Endothelial cell of umbilical vein (primary cell): ENCODE measurements at regions not wholly inside any gene's neighbourhood (a gene's known extent, or its start where the extent isn't known, plus 50 kb on each side); places are given as distances from the start of the nearest gene placed in this dataset.

ENCODE experiments used
- BruUV-seq: library from RNA; stranded (reverse); fragments of 400-500 nt; replicated peaks from 2 replicates; lab custom pipeline; 2021; lab: Mats Ljungman, UMichigan
- CTCF ChIA-PET: fragments of 300-600, 350-600 bp; sonication (Branson Sonifier 250); formaldehyde crosslinking; loops from one replicate; lab custom pipeline; 2021; ENCODE audit warnings: antibody characterized with exemption, inconsistent platforms; lab: Charles Lee
- POLR2A ChIA-PET: fragments of 300-600, 350-600 bp; sonication (Branson Sonifier 250); formaldehyde crosslinking; loops from one replicate; lab custom pipeline; 2021; ENCODE audit warnings: antibody characterized with exemption, inconsistent platforms; lab: Charles Lee
- DNase-seq: peaks from one replicate; pipeline ENCODE4 v3.0.0-alpha.2; 2011; ENCODE audit warnings: low read depth, low spot score
- FAIRE-seq: peaks from 2 replicates; lab custom pipeline; 2011; peaks lifted over from hg19 to GRCh38; lab: Jason Lieb, UNC
- H2AFZ ChIP-seq: 2 replicates; pipeline ENCODE4 v1.6.0; 2012; ENCODE audit warnings: low read depth, low read length, control low read depth, inconsistent platforms
- H3K27ac ChIP-seq: 2 replicates; pipeline ENCODE4 v1.5.1; 2011; ENCODE audit warnings: low read depth, mild to moderate bottlenecking, control low read depth, low read length, moderate library complexity; ENCODE audit not compliant: insufficient read depth
- H3K27me3 ChIP-seq, 2 experiments: 2 replicates each; pipeline versions ENCODE4 v1.6.0 to v1.6.1; 2011; ENCODE audit warnings: low read length in 2 of 2, mixed read lengths in 1 of 2; ENCODE audit not compliant: control insufficient read depth in 2 of 2, insufficient read depth in 2 of 2
- H3K36me3 ChIP-seq, 2 experiments: 2 replicates in 1 of 2; 3 replicates in 1 of 2; pipeline ENCODE4 v1.5.1; 2011; ENCODE audit warnings: low read length in 2 of 2, mild to moderate bottlenecking in 1 of 2, moderate library complexity in 1 of 2; ENCODE audit not compliant: control insufficient read depth in 2 of 2, insufficient read depth in 2 of 2; ENCODE audit errors: extremely low read depth in 1 of 2
- H3K4me1 ChIP-seq: 3 replicates; pipeline ENCODE4 v1.5.1; 2011; ENCODE audit warnings: mild to moderate bottlenecking, low read length; ENCODE audit not compliant: control insufficient read depth, insufficient read depth; ENCODE audit errors: extremely low read depth
- H3K4me2 ChIP-seq: 2 replicates; pipeline ENCODE4 v1.6.1; 2011; ENCODE audit warnings: low read length, control low read depth, mixed read lengths; ENCODE audit not compliant: insufficient read depth
- H3K4me3 ChIP-seq, 3 experiments: fragments of 200-600 bp in 1 of 3; sonication (generic), shearing (Covaris generic) in 1 of 3; replicated peaks in 1 of 3; 2 replicates each; pipeline ENCODE4 v1.5.1; 2011 to 2016; ENCODE audit warnings: control low read depth in 3 of 3, low read length in 3 of 3, mild to moderate bottlenecking in 2 of 3, inconsistent platforms in 1 of 3, low read depth in 1 of 3, moderate library complexity in 1 of 3; ENCODE audit not compliant: insufficient read depth in 1 of 3
- H3K79me2 ChIP-seq: 2 replicates; pipeline ENCODE4 v1.6.0; 2012; ENCODE audit warnings: low read length, inconsistent platforms; ENCODE audit not compliant: control insufficient read depth, insufficient read depth
- H3K9ac ChIP-seq: replicated peaks from 2 replicates; pipeline ENCODE3; 2011; ENCODE audit warnings: low read length, control low read depth; ENCODE audit not compliant: insufficient read depth; ENCODE audit errors: extremely low read depth
- H3K9me1 ChIP-seq: replicated peaks from 3 replicates; pipeline ENCODE4 v1.6.0; 2011; ENCODE audit warnings: mild to moderate bottlenecking, low read length; ENCODE audit not compliant: control insufficient read depth, insufficient read depth; ENCODE audit errors: extremely low read depth
- H3K9me3 ChIP-seq: replicated peaks from 2 replicates; pipeline ENCODE4 v1.5.1; 2012; ENCODE audit warnings: low read length, inconsistent platforms; ENCODE audit not compliant: control insufficient read depth, insufficient read depth
- H4K20me1 ChIP-seq: replicated peaks from 2 replicates; pipeline ENCODE3; 2011; ENCODE audit warnings: mild to moderate bottlenecking, low read length; ENCODE audit not compliant: control insufficient read depth, insufficient read depth; ENCODE audit errors: extremely low read depth
- CTCF ChIP-seq, 2 donors: IDR thresholded peaks; 1 replicate in 1 of 2; 2 replicates in 1 of 2; pipeline ENCODE4 v1.5.1; 2011; ENCODE audit warnings: low read length in 2 of 2, mild to moderate bottlenecking in 2 of 2, moderate library complexity in 2 of 2, control low read depth in 1 of 2, inconsistent platforms in 1 of 2, low read depth in 1 of 2; ENCODE audit not compliant: insufficient read depth in 1 of 2; ENCODE audit errors: extremely low read depth in 1 of 2
- EZH2 ChIP-seq: IDR thresholded peaks from 2 replicates; pipeline ENCODE4 v1.6.1; 2012; ENCODE audit warnings: borderline replicate concordance, low read depth, mild to moderate bottlenecking, moderate library complexity, low read length, inconsistent platforms; ENCODE audit not compliant: severe bottlenecking
- FOS ChIP-seq: IDR thresholded peaks from 2 replicates; pipeline ENCODE4 v1.6.1; 2011; ENCODE audit warnings: mild to moderate bottlenecking, low read length, moderate library complexity, borderline replicate concordance; ENCODE audit not compliant: insufficient read depth
- GATA2 ChIP-seq: IDR thresholded peaks from 2 replicates; pipeline ENCODE4 v1.7.0; 2011; ENCODE audit warnings: low read depth, mild to moderate bottlenecking, moderate library complexity, mixed read lengths, low read length; ENCODE audit not compliant: insufficient read length, insufficient read depth
- JUN ChIP-seq: IDR thresholded peaks from 2 replicates; pipeline ENCODE4 v1.6.1; 2011; ENCODE audit warnings: borderline replicate concordance, low read depth; ENCODE audit not compliant: insufficient read length, insufficient read depth
- MAX ChIP-seq: IDR thresholded peaks from 2 replicates; pipeline ENCODE4 v1.6.1; 2011; ENCODE audit not compliant: insufficient read depth, insufficient read length
- MYC ChIP-seq: IDR thresholded peaks from one replicate; pipeline ENCODE4 v1.6.1; 2011; ENCODE audit warnings: mild to moderate bottlenecking, low read depth, low read length
- POLR2A ChIP-seq: IDR thresholded peaks from 2 replicates; pipeline ENCODE4 v1.6.1; 2012; ENCODE audit warnings: low read depth, mild to moderate bottlenecking, control low read depth, low read length
- POLR2AphosphoS5 ChIP-seq: IDR thresholded peaks from 2 replicates; pipeline ENCODE4 v1.6.1; 2012; ENCODE audit warnings: low read depth, mild to moderate bottlenecking, control low read depth, low read length, moderate library complexity; ENCODE audit not compliant: insufficient read depth
- dilution Hi-C: fragments of 300-500 bp; cut with MboI; formaldehyde crosslinking; loops from one replicate; pipeline ENCODE4 v1.15.0; 2019; ENCODE audit warnings: low sequenced_read_pairs; ENCODE audit not compliant: extremely low pct_ligation_motif_present
- intact Hi-C: fragments of 100-400 bp; cut with micrococcal nuclease; formaldehyde crosslinking; loops from one replicate; pipeline ENCODE4 v1.10.0; 2022

GRCh38 chr2:160696087-160696452 is 202.5 kb upstream of the RBMS1 start:
- dilution Hi-C loops = no loop called here
- Histone ChIP-seq H3K9ac (no peak overlapping the region), H3K27ac (no peak overlapping the region), H4K20me1 (no peaks in the 10 kb centered on the region), H2AFZ (no peak overlapping the region), H3K4me2 (no peak overlapping the region), H3K4me1 (peaks cover 5% of the 10 kb centered on the region), H3K4me3 (no peak overlapping the region), H3K9me3 (no peaks in the 10 kb centered on the region), H3K36me3 (no peaks in the 10 kb centered on the region), H3K79me2 (no peaks in the 10 kb centered on the region), H3K27me3 (no peaks in the 10 kb centered on the region), H3K9me1 (no peaks in the 10 kb centered on the region)
- ChIA-PET CTCF (interaction anchor here (1.2 kb wide), 1 partner anchor 181 kb away, joined by 3 read pairs; no protein-coding TSS in a partner anchor), POLR2A (no interaction called here)
- FAIRE-seq (no peak), DNase-seq (no peak)
- intact Hi-C loops = no loop called here
- BruUV-seq = no TSS peak
- TF ChIP-seq POLR2A = no peak
- no peak for TF ChIP-seq EZH2

- no peaks in the 10 kb centered on the region for H3K9me1 ChIP-seq
- ChIA-PET CTCF (interaction anchor here (1.0 kb wide), 1 partner anchor 9 kb away, joined by 3 read pairs; no protein-coding TSS in a partner anchor), POLR2A (no interaction called here)
- intact Hi-C loops (no loop called here), dilution Hi-C loops (no loop called here)
- H3K9me3 ChIP-seq = no peaks in the 10 kb centered on the region
- H3K9ac ChIP-seq = no peak overlapping the region
- FAIRE-seq (no peak), DNase-seq (no peak)
- H3K27me3 ChIP-seq = no peaks in the 10 kb centered on the region
- TF ChIP-seq CTCF (IDR thresholded peaks at IDR 0.05; ENCODE audit: extremely low read depth in 1 of 2, insufficient read depth in 1 of 2, low read depth in 1 of 2, low read length in 2 of 2) (no peak), JUN (no peak), POLR2A (no peak), FOS (no peak), GATA2 (no peak), EZH2 (no peak), MAX (no peak), POLR2AphosphoS5 (no peak), MYC (no peak)
- H3K27ac ChIP-seq = no peak overlapping the region
- H3K4me1 ChIP-seq = peaks cover 5% of the 10 kb centered on the region
- H2AFZ ChIP-seq = no peak overlapping the region
- no peaks in the 10 kb centered on the region for H4K20me1 ChIP-seq
- BruUV-seq = no TSS peak
- H3K4me3 ChIP-seq = no peak overlapping the region
- no peaks in the 10 kb centered on the region for H3K36me3 ChIP-seq
- no peak overlapping the region for H3K4me2 ChIP-seq
- no peaks in the 10 kb centered on the region for H3K79me2 ChIP-seq
Observed at GRCh38 chr2:160697817-160698216, 204.2 kb upstream of the RBMS1 start.
